Peyer's patch (tissue), 4 donors: ENCODE measurements at regions not wholly inside any gene's neighbourhood (a gene's known extent, or its start where the extent isn't known, plus 50 kb on each side); places are given as distances from the start of the nearest gene placed in this dataset.

Experiments used
- DNase-seq, 3 donors: peaks; one replicate each; pipeline ENCODE4 v3.0.0-alpha.2; 2017 to 2019
- H3K27ac ChIP-seq, 4 donors: fragments of 200-600 bp; sonication (generic); one replicate each; pipeline ENCODE4 v1.5.1; 2016 to 2019
- H3K27me3 ChIP-seq, 2 donors: fragments of 200-600 bp; sonication (generic); one replicate each; pipeline ENCODE4 v1.5.1; 2019
- H3K36me3 ChIP-seq, 3 donors: fragments of 200-600 bp; sonication (generic); one replicate each; pipeline ENCODE4 v1.5.1; 2016 to 2019
- H3K4me1 ChIP-seq, 4 donors: fragments of 200-600 bp; sonication (generic); one replicate each; pipeline ENCODE4 v1.5.1; 2016 to 2019
- H3K4me3 ChIP-seq, 4 donors: fragments of 200-600 bp; sonication (generic); 1 replicate in 3 of 4; 2 replicates in 1 of 4; pipeline ENCODE4 v1.5.1; 2016 to 2019; ENCODE audit warnings: mild to moderate bottlenecking in 1 of 4
- H3K9me3 ChIP-seq, 4 donors: fragments of 200-600 bp; sonication (generic); one replicate each; pipeline ENCODE4 v1.5.1; 2016 to 2019; ENCODE audit warnings: mild to moderate bottlenecking in 1 of 4
- CTCF ChIP-seq, 6 experiments: fragments of 450-650 bp in 4 of 6; fragments of 200-600 bp in 2 of 6; sonication (generic) in 1 of 6; IDR thresholded peaks; one replicate each; pipeline ENCODE4 v1.5.1; 2017 to 2019; ENCODE audit warnings: antibody characterized with exemption in 6 of 6, mild to moderate bottlenecking in 3 of 6, moderate library complexity in 1 of 6
- POLR2A ChIP-seq, 2 donors: fragments of 450-650 bp; IDR thresholded peaks; one replicate each; pipeline ENCODE4 v1.5.1; 2017; ENCODE audit warnings: antibody characterized with exemption in 2 of 2, mild to moderate bottlenecking in 2 of 2, moderate library complexity in 2 of 2
- small RNA-seq, 2 donors: library from RNA; depleted of rRNA; stranded (forward); fragments of <200 nt; gene quantifications; one replicate each; pipeline ENCODE3, GENCODE V24; 2016

GRCh38 chr22:47225931-47226633 lies 463.6 kb downstream of the TBC1D22A start:
- peak in 1 of 3 donors; percentile 2 for DNase-seq
- H3K36me3 ChIP-seq, result no peaks in the 10 kb centered on the region
- H3K4me1 ChIP-seq, result no peaks in the 10 kb centered on the region
- TF ChIP-seq POLR2A (IDR thresholded peaks at IDR 0.05), result no peak
- TF ChIP-seq CTCF (IDR thresholded peaks at IDR 0.05), result no peak
- H3K27me3 ChIP-seq, result no peaks in the 10 kb centered on the region
- no peak overlapping the region for H3K4me3 ChIP-seq
- H3K9me3 ChIP-seq, result no peaks in the 10 kb centered on the region
- H3K27ac ChIP-seq, result no peak overlapping the region

- DNase-seq, result peak in 1 of 3 donors; percentile 10
- no peaks in the 10 kb centered on the region for H3K4me1 ChIP-seq
- H3K27me3 ChIP-seq, result no peaks in the 10 kb centered on the region
- H3K36me3 ChIP-seq, result no peaks in the 10 kb centered on the region
- H3K9me3 ChIP-seq, result no peaks in the 10 kb centered on the region
- no peak overlapping the region for H3K4me3 ChIP-seq
- no peak overlapping the region for H3K27ac ChIP-seq
- TF ChIP-seq CTCF (IDR thresholded peaks at IDR 0.05), result no peak
- no peak for TF ChIP-seq POLR2A (IDR thresholded peaks at IDR 0.05)
These were observed 462.9 kb downstream of the TBC1D22A start for GRCh38 chr22:47225080-47225930.

Small RNA genes in the stretch of these regions (small RNA-seq; reads per million reads assigned to genes)
- gene MIR3201, result 0 reads per million in 2 donors
- 0 to 0.06 reads per million in 2 donors for gene MIR3667
- 0 reads per million in 2 donors for gene MIR4535
